ENCODE measurements at regions not wholly inside any gene's neighbourhood (a gene's known extent, or its start where the extent isn't known, plus 50 kb on each side); places are given as distances from the start of the nearest gene placed in this dataset.
"Not testable (repeated sequence)": the region's sequence is repeated elsewhere in the genome, so short reads cannot be mapped to it uniquely, and the experiment has no call there.

GRCh38 chr9:65566018-65566417 is 109.7 kb upstream of the ZNG1E start:
- DNase-seq: not testable (repeated sequence)

GRCh38 chr9:65519018-65519417 is 156.7 kb upstream of the ZNG1E start:
- not testable (repeated sequence) for DNase-seq

DNA sequence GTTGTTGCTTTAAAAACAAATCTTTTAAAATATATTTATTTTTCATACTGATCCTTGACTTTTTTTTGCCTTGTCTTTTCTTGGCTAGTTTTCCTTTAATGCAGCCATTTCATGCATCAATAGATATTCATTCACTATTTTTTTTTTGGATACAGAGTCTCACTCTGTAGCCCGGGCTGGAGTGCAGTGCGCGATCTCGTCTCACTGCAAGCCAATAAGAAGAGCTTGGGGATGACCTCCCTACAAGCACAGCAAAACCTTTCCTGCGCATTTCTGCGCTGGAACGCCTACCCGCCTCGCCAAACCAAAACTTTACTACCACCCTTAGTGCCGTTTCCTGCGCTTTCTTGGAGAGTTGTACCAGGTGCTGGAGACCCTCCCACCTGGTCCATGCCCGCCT is 161.3 kb upstream of the ZNG1E start:
- not testable (repeated sequence) for DNase-seq

DNA sequence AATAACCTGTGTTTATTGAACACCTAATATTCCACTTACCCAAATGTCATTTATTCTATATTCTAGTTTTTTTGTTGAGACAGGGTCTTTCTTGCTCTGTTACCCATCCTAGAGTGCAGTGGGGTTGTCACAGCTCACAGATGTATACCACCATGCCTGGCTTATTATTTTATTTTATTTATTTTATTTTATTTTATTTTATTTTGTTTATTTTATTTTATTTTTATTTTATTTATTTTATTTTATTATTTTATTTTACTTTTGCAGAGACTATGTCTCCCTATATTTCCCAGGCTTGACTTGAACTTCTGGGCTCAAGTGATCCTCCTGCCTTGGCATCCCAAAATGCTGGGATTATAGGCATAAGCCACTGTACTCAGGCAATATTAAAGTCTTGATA is 167.8 kb upstream of the ZNG1E start:
- not testable (repeated sequence) for DNase-seq

DNA sequence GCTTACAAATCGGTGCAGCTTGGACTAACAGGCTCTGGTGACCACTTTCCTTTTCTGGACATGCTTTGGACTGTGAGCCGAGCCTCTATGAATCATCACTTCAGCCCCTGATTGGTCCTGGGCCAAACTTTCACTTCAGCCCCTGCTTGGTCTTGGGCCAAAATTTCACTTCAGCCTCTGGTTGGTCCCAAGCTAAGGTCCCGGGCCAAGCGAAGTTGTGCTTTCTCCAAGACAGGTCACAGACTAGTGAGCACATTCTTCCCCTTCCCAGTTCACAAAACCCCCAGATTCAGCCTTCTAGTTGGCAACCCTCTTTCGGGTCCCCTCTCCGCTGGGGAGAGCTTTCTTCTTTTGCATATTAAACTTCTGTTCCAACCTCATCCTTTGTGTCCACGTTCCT is 171.0 kb upstream of the ZNG1E start:
- not testable (repeated sequence) for DNase-seq

DNA sequence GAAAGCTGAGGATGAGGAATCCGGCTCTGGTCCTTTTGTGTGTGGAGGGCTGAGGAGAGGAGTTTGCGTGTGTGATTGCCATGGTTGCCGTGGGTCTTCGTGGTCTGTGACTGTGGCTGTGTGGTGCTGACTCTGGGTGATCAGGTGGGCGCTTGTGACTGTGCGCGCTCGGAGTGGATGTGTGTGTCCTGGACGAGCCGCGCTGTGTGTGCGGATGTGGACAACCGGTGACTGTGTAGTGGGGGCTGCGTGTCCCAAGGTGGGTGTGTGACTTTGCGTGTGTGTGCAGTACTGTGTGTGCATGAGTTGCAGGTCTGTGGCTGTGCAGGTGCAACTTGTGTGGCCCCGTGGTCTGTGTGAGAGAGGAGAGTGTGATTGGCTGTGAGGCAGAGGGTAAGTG is 172.0 kb upstream of the ZNG1E start:
- DNase-seq: not testable (repeated sequence)

DNA sequence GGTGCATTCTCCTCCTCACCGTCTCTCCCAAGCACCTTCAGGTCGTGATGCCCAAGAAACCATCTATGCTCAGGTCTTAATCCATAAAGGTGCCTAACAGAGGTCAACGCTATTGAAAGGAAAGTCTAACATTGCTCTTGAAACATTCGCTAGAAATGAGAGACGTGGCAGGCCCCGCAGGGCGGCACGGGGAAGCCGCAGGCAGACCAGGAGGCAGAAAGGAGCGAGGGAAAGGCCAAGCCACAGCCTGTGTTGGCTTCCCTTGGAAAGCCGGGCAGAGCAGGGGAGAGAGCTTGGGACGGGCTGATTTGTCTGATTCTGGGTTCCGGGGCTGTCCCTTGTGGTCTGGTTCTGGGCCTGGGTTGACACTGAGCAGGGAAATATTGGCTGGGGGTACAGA is 192.8 kb upstream of the ZNG1E start:
- not testable (repeated sequence) for DNase-seq

DNA sequence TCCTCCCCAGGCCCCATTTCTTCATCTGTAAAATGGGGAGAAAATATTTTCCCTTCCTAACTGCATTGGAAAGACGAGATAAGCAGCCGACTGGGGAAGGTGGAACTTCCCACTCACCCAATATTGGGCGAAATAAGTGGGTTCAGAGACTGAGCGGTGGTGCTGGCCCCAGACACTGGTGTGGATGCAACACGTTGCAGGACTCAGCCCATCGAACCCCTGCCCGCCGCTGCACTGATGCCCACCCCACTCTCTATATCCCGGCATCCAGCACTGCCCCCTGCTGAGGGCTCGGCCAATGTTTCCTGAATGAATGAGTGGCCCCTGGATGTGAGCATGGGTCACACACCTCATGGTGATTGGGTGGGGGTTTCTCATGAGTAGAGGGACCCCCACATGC is 194.4 kb upstream of the ZNG1E start:
- not testable (repeated sequence) for DNase-seq

- DNase-seq: not testable (repeated sequence)
These were observed 189.9 kb upstream of the FOXD4L5 start for GRCh38 chr9:65474891-65475290.

- not testable (repeated sequence) for DNase-seq
These were observed 188.2 kb upstream of the FOXD4L5 start for GRCh38 chr9:65473059-65473822.

GRCh38 chr9:65471106-65471505 is 186.1 kb upstream of the FOXD4L5 start:
- not testable (repeated sequence) for DNase-seq

DNA sequence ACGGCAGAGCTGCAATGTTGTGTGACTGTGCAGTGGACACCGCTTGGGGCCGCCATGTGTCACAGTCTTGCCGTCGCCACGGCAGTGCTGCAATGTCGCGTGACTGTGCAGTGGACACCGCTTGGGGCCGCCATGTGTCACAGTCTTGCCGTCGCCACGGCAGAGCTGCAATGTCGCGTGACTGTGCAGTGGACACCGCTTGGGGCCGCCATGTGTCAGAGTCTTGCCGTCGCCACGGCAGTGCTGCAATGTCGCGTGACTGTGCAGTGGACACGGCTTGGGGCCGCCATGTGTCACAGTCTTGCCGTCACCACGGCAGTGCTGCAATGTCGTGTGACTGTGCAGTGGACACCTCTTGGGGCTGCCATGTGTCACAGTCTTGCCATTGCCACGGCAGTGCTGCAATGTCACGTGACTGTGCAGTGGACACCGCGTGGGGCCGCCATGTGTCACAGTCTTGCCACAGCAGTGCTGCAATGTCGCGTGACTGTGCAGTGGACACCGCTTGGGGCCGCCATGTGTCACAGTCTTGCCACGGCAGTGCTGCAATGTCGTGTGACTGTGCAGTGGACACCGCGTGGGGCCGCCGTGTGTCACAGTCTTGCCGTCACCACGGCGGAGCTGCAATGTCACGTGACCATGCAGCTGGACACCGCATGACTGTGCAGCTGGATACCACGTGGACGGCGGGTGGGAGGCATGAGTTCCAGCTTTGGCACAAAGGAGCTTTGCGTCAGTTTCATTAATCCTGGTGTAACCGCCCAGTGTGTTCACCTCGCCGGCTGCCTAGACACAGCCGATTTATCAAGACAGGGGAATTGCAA is 182.1 kb upstream of the FOXD4L5 start:
- not testable (repeated sequence) for DNase-seq

DNA sequence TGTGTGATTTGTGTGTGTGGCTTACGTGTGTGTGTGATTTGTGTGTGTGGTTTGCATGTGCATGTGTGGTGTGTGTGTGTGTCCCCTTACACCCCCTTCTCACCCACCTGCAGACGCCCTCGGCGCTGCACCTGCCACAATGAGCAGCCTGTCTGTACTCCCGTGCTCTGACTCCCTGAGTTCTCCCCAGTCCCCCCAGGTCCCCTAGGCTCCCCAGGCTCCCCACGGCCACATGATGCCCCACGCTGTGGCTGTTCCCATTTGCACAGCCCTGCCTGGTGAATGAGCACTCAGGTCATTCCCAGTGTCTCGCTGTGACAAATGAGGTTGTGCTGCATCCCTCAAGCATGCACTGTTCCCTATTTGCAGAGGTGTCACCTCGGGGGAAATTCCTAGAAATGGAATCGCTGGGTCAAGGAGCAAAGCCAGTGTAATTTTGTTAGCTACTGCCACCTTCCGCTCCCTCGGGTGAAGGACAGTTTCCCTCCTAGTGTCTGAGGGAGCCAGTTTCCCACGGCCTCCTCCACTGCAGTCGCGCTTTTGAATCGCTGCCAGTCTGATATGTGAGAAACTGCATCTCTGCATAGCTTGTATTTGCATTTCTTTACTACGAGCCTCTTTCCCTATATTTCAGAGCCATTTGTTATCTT is 180.4 kb upstream of the FOXD4L5 start:
- DNase-seq: not testable (repeated sequence)

DNA sequence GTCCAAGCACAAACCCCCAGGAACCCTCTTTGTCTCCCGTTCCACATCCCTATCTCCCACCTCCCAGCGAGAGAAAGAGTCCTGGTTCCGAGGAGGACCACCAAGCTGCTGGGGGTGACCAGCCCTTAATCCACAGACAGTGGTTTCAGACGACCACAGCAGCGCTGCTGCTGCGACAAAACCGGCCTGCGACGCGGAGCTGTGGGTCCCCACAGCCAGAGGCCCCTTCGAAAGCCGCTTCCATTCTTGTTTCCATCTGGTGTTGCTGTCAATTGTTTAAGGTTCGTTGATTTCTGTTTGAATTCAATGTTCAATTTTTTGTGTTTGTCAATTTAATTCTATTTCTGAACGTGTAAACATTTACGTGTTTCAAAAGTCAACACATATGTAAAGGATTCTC is 177.5 kb upstream of the FOXD4L5 start:
- DNase-seq: not testable (repeated sequence)

DNA sequence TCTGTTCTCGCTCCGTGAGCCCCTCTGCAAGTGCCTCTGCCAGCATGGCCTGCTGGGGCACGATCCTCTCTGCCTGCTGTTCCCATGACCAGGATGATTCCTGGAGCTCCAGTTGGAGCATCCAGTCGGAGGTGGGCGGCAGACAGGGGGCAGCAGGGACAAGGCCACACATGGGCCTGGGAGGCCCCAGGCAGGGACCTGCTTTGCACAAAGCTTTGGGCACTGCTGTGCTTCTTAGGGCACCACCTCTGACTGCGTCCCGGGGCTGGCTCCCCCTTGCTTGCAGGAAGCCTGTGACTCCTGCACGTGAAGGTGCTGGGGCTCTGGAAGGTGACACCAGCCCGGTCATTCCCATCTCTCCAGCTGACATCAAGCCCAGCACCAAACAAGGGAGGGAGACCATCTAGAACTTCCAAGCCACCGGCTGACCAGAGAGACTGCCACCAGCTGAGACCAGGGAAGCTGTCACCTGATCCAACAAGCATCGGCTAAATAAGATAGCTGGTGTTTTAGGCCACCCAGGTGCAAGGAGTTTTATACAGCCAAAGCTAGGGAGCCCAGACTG is 174.8 kb upstream of the FOXD4L5 start:
- DNase-seq: no peak

DNA sequence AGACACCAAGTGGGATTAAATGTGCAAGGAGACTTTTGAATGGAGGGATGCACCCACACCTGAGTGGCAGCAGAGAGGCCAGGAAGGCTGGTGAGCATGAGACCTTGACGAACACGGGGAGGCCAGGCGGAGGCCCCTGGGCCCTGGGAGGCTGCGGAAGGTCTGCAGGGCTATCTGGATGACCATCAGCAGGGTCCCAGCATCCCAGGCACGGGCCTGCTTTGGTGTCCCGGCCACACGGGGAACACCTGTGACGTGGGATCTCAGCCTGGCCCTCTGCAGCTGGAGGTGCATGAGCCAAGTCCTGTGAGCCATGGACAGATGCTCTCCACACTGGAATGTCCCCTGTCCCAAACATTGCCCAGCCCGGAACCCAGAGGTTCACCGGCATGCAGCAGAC is 174.0 kb upstream of the FOXD4L5 start:
- DNase-seq: no peak

GRCh38 chr9:65458465-65458864 is 173.5 kb upstream of the FOXD4L5 start:
- no peak for DNase-seq

- not testable (repeated sequence) for DNase-seq
These were observed 172.0 kb upstream of the FOXD4L5 start for GRCh38 chr9:65456991-65457390.

GRCh38 chr9:65455751-65456647 is 171.0 kb upstream of the FOXD4L5 start:
- not testable (repeated sequence) for DNase-seq

GRCh38 chr9:65455136-65455535 is 170.1 kb upstream of the FOXD4L5 start:
- DNase-seq: not testable (repeated sequence)

DNA sequence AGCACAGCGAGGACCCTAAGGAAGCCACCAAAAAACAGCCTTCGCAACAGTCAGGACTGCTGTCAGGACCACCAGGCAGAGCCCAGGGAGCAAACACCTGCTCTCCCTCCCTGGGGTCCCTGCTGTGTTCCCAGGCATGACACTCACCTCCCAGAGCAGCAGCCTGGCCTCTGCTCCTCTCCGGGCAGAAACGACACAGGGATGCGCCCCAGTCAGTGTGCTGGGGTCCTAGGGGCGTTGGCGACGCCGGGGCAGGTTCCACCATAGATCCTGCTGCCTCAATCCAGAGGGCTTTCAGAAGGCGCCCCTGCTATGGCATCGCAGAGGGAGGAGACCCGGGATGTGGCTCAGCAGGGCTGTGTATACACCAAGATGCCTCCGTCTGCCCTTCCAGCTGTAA is 169.7 kb upstream of the FOXD4L5 start:
- not testable (repeated sequence) for DNase-seq

Data from right kidney (tissue), 1 donor.